ENCODE measurements at regions not wholly inside any gene's neighbourhood (a gene's known extent, or its start where the extent isn't known, plus 50 kb on each side); places are given as distances from the start of the nearest gene placed in this dataset.

DNA sequence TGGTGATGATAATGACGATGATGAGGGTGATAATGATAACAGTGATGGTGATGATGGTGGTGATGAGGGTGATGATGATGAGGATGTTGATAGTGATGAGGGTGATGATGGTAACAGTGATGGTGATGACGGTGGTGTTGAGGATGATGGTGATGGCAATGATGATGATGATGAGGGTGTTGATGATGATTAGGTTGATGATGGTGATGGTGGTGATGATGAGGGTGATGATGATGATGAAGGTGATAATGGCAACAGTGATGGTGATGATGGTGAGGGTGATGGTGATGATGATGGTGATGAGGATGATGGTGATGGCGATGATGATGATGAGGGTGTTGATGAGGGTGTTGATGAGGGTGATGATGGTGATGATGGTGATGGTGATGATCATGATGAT lies 93.8 kb upstream of the ZNF469 start (continued):
- TF ChIP-seq MYNN (tag by site-specific recombination; IDR thresholded peaks at IDR 0.05; ENCODE audit: borderline replicate concordance), result no peak
- no peak for TF ChIP-seq ZNF654 (tag by site-specific recombination; IDR thresholded peaks at IDR 0.05; ENCODE audit: low read depth)
- peak; percentile 89; the same call in 1 of the 2 replicates for TF ChIP-seq ZNF214 (tag by site-specific recombination; IDR thresholded peaks at IDR 0.05; ENCODE audit: borderline replicate concordance)
- TF ChIP-seq, protein P1, sequence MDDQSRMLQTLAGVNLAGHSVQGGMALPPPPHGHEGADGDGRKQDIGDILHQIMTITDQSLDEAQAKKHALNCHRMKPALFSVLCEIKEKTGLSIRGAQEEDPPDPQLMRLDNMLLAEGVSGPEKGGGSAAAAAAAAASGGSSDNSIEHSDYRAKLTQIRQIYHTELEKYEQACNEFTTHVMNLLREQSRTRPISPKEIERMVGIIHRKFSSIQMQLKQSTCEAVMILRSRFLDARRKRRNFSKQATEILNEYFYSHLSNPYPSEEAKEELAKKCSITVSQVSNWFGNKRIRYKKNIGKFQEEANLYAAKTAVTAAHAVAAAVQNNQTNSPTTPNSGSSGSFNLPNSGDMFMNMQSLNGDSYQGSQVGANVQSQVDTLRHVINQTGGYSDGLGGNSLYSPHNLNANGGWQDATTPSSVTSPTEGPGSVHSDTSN (CRISPR knock-in tag; IDR thresholded peaks at IDR 0.05), result no peak
- no peak for TF ChIP-seq ZSCAN23 (tag by site-specific recombination; IDR thresholded peaks at IDR 0.05)
- TF ChIP-seq HOXD13 (CRISPR knock-in tag; IDR thresholded peaks at IDR 0.05; ENCODE audit: borderline replicate concordance), result no peak
- TF ChIP-seq ZNF335 (tag by site-specific recombination; conservative IDR thresholded peaks at IDR 0.05), result no peak
- 0 out of 2 replicates have a peak, but pooled peaks have one; percentile 27 for TF ChIP-seq ZNF544 (tag by site-specific recombination; IDR thresholded peaks at IDR 0.05)
- TF ChIP-seq ZNF311 (tag by site-specific recombination; IDR thresholded peaks at IDR 0.05; ENCODE audit: borderline replicate concordance), result peak; percentile 98
- TF ChIP-seq ZNF521 (tag by site-specific recombination; IDR thresholded peaks at IDR 0.05), result 0 out of 2 replicates have a peak, but pooled peaks have one; percentile 55
- peak; percentile 79; the same call in 1 of the 2 replicates for TF ChIP-seq ZNF621 (tag by site-specific recombination; IDR thresholded peaks at IDR 0.05)
- no peak for TF ChIP-seq ZNF292 (tag by site-specific recombination; IDR thresholded peaks at IDR 0.05; ENCODE audit: borderline replicate concordance, low read depth)
- no peak for TF ChIP-seq SP7 (tag by site-specific recombination; IDR thresholded peaks at IDR 0.05)
- no peak for TF ChIP-seq ZNF274 (IDR thresholded peaks at IDR 0.05; ENCODE audit: low read length)
- TF ChIP-seq ZNF274 (tag by site-specific recombination; IDR thresholded peaks at IDR 0.05; ENCODE audit: borderline replicate concordance), result peak; percentile 43; the same call in 1 of the 2 replicates
- no peak for TF ChIP-seq ZNF549 (tag by site-specific recombination; IDR thresholded peaks at IDR 0.05)
- TF ChIP-seq ZNF266 (tag by site-specific recombination; IDR thresholded peaks at IDR 0.05; ENCODE audit: low read depth), result no peak
- TF ChIP-seq, protein P2, sequence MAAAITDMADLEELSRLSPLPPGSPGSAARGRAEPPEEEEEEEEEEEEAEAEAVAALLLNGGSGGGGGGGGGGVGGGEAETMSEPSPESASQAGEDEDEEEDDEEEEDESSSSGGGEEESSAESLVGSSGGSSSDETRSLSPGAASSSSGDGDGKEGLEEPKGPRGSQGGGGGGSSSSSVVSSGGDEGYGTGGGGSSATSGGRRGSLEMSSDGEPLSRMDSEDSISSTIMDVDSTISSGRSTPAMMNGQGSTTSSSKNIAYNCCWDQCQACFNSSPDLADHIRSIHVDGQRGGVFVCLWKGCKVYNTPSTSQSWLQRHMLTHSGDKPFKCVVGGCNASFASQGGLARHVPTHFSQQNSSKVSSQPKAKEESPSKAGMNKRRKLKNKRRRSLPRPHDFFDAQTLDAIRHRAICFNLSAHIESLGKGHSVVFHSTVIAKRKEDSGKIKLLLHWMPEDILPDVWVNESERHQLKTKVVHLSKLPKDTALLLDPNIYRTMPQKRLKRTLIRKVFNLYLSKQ (tag by site-specific recombination; IDR thresholded peaks at IDR 0.05; ENCODE audit: borderline replicate concordance), result no peak
- no peak for TF ChIP-seq WT1 (tag by site-specific recombination; IDR thresholded peaks at IDR 0.05)
- TF ChIP-seq ZNF660 (tag by site-specific recombination; IDR thresholded peaks at IDR 0.05), result no peak
- TF ChIP-seq, protein P3, sequence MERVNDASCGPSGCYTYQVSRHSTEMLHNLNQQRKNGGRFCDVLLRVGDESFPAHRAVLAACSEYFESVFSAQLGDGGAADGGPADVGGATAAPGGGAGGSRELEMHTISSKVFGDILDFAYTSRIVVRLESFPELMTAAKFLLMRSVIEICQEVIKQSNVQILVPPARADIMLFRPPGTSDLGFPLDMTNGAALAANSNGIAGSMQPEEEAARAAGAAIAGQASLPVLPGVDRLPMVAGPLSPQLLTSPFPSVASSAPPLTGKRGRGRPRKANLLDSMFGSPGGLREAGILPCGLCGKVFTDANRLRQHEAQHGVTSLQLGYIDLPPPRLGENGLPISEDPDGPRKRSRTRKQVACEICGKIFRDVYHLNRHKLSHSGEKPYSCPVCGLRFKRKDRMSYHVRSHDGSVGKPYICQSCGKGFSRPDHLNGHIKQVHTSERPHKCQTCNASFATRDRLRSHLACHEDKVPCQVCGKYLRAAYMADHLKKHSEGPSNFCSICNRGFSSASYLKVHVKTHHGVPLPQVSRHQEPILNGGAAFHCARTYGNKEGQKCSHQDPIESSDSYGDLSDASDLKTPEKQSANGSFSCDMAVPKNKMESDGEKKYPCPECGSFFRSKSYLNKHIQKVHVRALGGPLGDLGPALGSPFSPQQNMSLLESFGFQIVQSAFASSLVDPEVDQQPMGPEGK (tag by site-specific recombination; IDR thresholded peaks at IDR 0.05), result no peak
- 0 out of 2 replicates have a peak, but pooled peaks have one; percentile 7 for TF ChIP-seq FEZF1 (tag by site-specific recombination; IDR thresholded peaks at IDR 0.05)
- TF ChIP-seq ZNF626 (tag by site-specific recombination; IDR thresholded peaks at IDR 0.05), result no peak
- TF ChIP-seq, protein P4, sequence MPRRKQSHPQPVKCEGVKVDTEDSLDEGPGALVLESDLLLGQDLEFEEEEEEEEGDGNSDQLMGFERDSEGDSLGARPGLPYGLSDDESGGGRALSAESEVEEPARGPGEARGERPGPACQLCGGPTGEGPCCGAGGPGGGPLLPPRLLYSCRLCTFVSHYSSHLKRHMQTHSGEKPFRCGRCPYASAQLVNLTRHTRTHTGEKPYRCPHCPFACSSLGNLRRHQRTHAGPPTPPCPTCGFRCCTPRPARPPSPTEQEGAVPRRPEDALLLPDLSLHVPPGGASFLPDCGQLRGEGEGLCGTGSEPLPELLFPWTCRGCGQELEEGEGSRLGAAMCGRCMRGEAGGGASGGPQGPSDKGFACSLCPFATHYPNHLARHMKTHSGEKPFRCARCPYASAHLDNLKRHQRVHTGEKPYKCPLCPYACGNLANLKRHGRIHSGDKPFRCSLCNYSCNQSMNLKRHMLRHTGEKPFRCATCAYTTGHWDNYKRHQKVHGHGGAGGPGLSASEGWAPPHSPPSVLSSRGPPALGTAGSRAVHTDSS (tag by site-specific recombination; IDR thresholded peaks at IDR 0.05), result peak; percentile 99
- peak; percentile 83 for TF ChIP-seq ZNF112 (tag by site-specific recombination; IDR thresholded peaks at IDR 0.05)
- TF ChIP-seq, protein P5, sequence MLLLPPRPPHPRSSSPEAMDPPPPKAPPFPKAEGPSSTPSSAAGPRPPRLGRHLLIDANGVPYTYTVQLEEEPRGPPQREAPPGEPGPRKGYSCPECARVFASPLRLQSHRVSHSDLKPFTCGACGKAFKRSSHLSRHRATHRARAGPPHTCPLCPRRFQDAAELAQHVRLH (tag by site-specific recombination; IDR thresholded peaks at IDR 0.05), result peak; percentile 71
- no peak for TF ChIP-seq TCF7L2 (IDR thresholded peaks at IDR 0.05; ENCODE audit: borderline replicate concordance, low read depth, low read length)
- TF ChIP-seq ZNF560 (tag by site-specific recombination; IDR thresholded peaks at IDR 0.05; ENCODE audit: borderline replicate concordance), result no peak
- no peak for TF ChIP-seq HOXC10 (CRISPR knock-in tag; IDR thresholded peaks at IDR 0.05)
- no peak for TF ChIP-seq BCL11B (tag by site-specific recombination; IDR thresholded peaks at IDR 0.05; ENCODE audit: low read depth)
- TF ChIP-seq ZFHX2 (tag by site-specific recombination; conservative IDR thresholded peaks at IDR 0.05), result no peak
- TF ChIP-seq ZNF132 (tag by site-specific recombination; IDR thresholded peaks at IDR 0.05; ENCODE audit: borderline replicate concordance), result no peak
- TF ChIP-seq, protein P6, sequence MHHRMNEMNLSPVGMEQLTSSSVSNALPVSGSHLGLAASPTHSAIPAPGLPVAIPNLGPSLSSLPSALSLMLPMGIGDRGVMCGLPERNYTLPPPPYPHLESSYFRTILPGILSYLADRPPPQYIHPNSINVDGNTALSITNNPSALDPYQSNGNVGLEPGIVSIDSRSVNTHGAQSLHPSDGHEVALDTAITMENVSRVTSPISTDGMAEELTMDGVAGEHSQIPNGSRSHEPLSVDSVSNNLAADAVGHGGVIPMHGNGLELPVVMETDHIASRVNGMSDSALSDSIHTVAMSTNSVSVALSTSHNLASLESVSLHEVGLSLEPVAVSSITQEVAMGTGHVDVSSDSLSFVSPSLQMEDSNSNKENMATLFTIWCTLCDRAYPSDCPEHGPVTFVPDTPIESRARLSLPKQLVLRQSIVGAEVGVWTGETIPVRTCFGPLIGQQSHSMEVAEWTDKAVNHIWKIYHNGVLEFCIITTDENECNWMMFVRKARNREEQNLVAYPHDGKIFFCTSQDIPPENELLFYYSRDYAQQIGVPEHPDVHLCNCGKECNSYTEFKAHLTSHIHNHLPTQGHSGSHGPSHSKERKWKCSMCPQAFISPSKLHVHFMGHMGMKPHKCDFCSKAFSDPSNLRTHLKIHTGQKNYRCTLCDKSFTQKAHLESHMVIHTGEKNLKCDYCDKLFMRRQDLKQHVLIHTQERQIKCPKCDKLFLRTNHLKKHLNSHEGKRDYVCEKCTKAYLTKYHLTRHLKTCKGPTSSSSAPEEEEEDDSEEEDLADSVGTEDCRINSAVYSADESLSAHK (tag by site-specific recombination; IDR thresholded peaks at IDR 0.05), result no peak
